ENCODE measurements at regions not wholly inside any gene's neighbourhood (a gene's known extent, or its start where the extent isn't known, plus 50 kb on each side); places are given as distances from the start of the nearest gene placed in this dataset.

- TF ChIP-seq CTCF (IDR thresholded peaks at IDR 0.05): no peak
Measured at GRCh38 chr13:105773241-105773640, 762.2 kb downstream of the EFNB2 start.

GRCh38 chr13:105764486-105764885 lies 771.0 kb downstream of the EFNB2 start:
- Histone ChIP-seq H3K36me3 (no peaks in the 10 kb centered on the region), H3K27ac (no peak overlapping the region), H3K4me1 (no peaks in the 10 kb centered on the region), H3K9me3 (no peaks in the 10 kb centered on the region), H3K4me3 (no peak overlapping the region), H3K27me3 (no peaks in the 10 kb centered on the region)
- no peak for DNase-seq (ENCODE audit: low spot score)
- no peak for TF ChIP-seq CTCF (IDR thresholded peaks at IDR 0.05)

More at GRCh38 chr13:105773241-105773640, 762.2 kb downstream of the EFNB2 start:
- no peak for DNase-seq (ENCODE audit: low spot score)
- Histone ChIP-seq H3K36me3 (no peaks in the 10 kb centered on the region), H3K27ac (no peak overlapping the region), H3K4me3 (no peak overlapping the region), H3K9me3 (no peaks in the 10 kb centered on the region), H3K4me1 (no peaks in the 10 kb centered on the region), H3K27me3 (no peaks in the 10 kb centered on the region)

- Histone ChIP-seq H3K27me3 (no peaks in the 10 kb centered on the region), H3K4me3 (no peak overlapping the region), H3K9me3 (no peaks in the 10 kb centered on the region), H3K4me1 (no peaks in the 10 kb centered on the region), H3K36me3 (no peaks in the 10 kb centered on the region), H3K27ac (no peak overlapping the region)
- DNase-seq (ENCODE audit: low spot score): no peak
- TF ChIP-seq CTCF (IDR thresholded peaks at IDR 0.05): no peak
Measured at GRCh38 chr13:105763851-105764250, 771.6 kb downstream of the EFNB2 start.

GRCh38 chr13:105762096-105762495 lies 773.4 kb downstream of the EFNB2 start:
- Histone ChIP-seq H3K27ac (no peak overlapping the region), H3K9me3 (no peaks in the 10 kb centered on the region), H3K27me3 (no peaks in the 10 kb centered on the region), H3K4me3 (no peak overlapping the region), H3K36me3 (no peaks in the 10 kb centered on the region), H3K4me1 (no peaks in the 10 kb centered on the region)
- no peak for TF ChIP-seq CTCF (IDR thresholded peaks at IDR 0.05)
- no peak for DNase-seq (ENCODE audit: low spot score)

GRCh38 chr13:105758918-105759860 lies 776.3 kb downstream of the EFNB2 start:
- TF ChIP-seq CTCF (IDR thresholded peaks at IDR 0.05): no peak

More at GRCh38 chr13:105758918-105759860, 776.3 kb downstream of the EFNB2 start:
- no peak for DNase-seq (ENCODE audit: low spot score)
- Histone ChIP-seq H3K27me3 (no peaks in the 10 kb centered on the region), H3K9me3 (no peaks in the 10 kb centered on the region), H3K27ac (no peak overlapping the region), H3K36me3 (no peaks in the 10 kb centered on the region), H3K4me1 (no peaks in the 10 kb centered on the region), H3K4me3 (no peak overlapping the region)

Measured in right atrium auricular region (tissue), 2 donors.